Stomach (tissue), 8 donors: ENCODE measurements at regions not wholly inside any gene's neighbourhood (a gene's known extent, or its start where the extent isn't known, plus 50 kb on each side); places are given as distances from the start of the nearest gene placed in this dataset.

Experiments used
- DNase-seq, 2 donors: peaks; one replicate each; pipeline versions ENCODE4 v3.0.0 to v3.0.0-alpha.2; 2013 to 2019
- H3K27ac ChIP-seq, 5 donors: fragments of 200-600 bp in 4 of 5; sonication (generic) in 4 of 5; one replicate each; pipeline ENCODE4 v1.5.1; 2013 to 2019; ENCODE audit warnings: mild to moderate bottlenecking in 1 of 5, moderate library complexity in 1 of 5
- H3K27me3 ChIP-seq, 3 donors: fragments of 200-600 bp; sonication (generic); one replicate each; pipeline ENCODE4 v1.5.1; 2017 to 2019; ENCODE audit warnings: mixed run types in 1 of 3
- H3K36me3 ChIP-seq, 4 donors: fragments of 200-600 bp; sonication (generic); 1 replicate in 3 of 4; 2 replicates in 1 of 4; pipeline ENCODE4 v1.5.1; 2016 to 2019
- H3K4me1 ChIP-seq, 4 donors: fragments of 200-600 bp; sonication (generic); one replicate each; pipeline ENCODE4 v1.5.1; 2016 to 2019
- H3K4me3 ChIP-seq, 4 donors: fragments of 200-600 bp; sonication (generic) in 3 of 4; one replicate each; pipeline ENCODE4 v1.5.1; 2016 to 2019; ENCODE audit warnings: mild to moderate bottlenecking in 1 of 4
- H3K9me3 ChIP-seq, 4 donors: fragments of 200-600 bp; sonication (generic); one replicate each; pipeline ENCODE4 v1.5.1; 2016 to 2019
- EP300 ChIP-seq: sonication (generic); formaldehyde crosslinking; IDR thresholded peaks from one replicate; pipeline ENCODE4 v1.6.1; 2017; ENCODE audit warnings: antibody characterized with exemption
- POLR2A ChIP-seq, 4 donors: fragments of 450-650 bp; IDR thresholded peaks; one replicate each; pipeline ENCODE4 v1.6.1; 2016; ENCODE audit warnings: antibody characterized with exemption in 4 of 4, control low read depth in 2 of 4, mild to moderate bottlenecking in 1 of 4, moderate library complexity in 1 of 4
- POLR2AphosphoS5 ChIP-seq, 3 donors: sonication (generic); formaldehyde crosslinking; IDR thresholded peaks; one replicate each; pipeline ENCODE4 v1.6.1; 2016; ENCODE audit warnings: antibody characterized with exemption in 3 of 3
- WGBS, 5 donors: extraction: QIAGEN DNeasy Blood & Tissue Kit in 3 of 5; methylation state at CpG; one replicate each; pipeline versions ENCODE4 v1.1.5 to v1.1.7; 2013 to 2018; 5-methylcytosine and 5-hydroxymethylcytosine counted together
- intact Hi-C: fragments of 100-400 bp; cut with DNase I; formaldehyde crosslinking; loops from one replicate; pipeline ENCODE4 v1.15.1; 2023; ENCODE audit warnings: low total_unique reads
- TF ChIP-seq, protein P1 (sequence below), 7 experiments: fragments of 450-650 bp in 4 of 7; fragments of 200-600 bp in 3 of 7; sonication (generic) in 3 of 7; IDR thresholded peaks; one replicate each; pipeline ENCODE4 v1.5.1; 2016 to 2019; ENCODE audit warnings: antibody characterized with exemption in 7 of 7, control low read depth in 2 of 7, mild to moderate bottlenecking in 1 of 7
- donor health status: healthy with polysubstance abuse.
- donor health status: Bipolar disorder and iron deficiency.
- donor health status: healthy.

DNA sequence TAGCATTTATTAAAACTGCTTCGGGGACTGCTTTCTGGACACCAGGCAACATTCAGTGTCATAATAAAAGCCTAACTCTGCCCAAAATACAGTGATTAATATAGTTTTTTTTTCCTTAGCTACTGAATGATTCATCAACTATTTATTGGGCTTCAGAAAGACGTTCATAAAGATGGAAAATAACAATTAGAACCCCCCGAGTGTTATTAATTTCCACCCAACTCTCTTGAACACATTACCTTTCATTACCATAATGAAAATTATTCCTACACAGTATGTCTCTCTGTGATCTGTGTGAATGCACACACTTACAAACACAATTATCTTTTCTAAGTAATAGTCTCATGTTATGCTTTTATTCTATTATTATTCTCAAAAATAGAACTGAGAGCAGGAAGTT is 473.0 kb downstream of the ADAMTS20 start:
- no peaks in the 10 kb centered on the region for H3K4me1 ChIP-seq
- H3K9me3 ChIP-seq = no peaks in the 10 kb centered on the region
- no peak overlapping the region for H3K4me3 ChIP-seq
- TF ChIP-seq POLR2AphosphoS5 (IDR thresholded peaks at IDR 0.05) (no peak), POLR2A (IDR thresholded peaks at IDR 0.05) (no peak), EP300 (no peak)
- TF ChIP-seq, protein P1, sequence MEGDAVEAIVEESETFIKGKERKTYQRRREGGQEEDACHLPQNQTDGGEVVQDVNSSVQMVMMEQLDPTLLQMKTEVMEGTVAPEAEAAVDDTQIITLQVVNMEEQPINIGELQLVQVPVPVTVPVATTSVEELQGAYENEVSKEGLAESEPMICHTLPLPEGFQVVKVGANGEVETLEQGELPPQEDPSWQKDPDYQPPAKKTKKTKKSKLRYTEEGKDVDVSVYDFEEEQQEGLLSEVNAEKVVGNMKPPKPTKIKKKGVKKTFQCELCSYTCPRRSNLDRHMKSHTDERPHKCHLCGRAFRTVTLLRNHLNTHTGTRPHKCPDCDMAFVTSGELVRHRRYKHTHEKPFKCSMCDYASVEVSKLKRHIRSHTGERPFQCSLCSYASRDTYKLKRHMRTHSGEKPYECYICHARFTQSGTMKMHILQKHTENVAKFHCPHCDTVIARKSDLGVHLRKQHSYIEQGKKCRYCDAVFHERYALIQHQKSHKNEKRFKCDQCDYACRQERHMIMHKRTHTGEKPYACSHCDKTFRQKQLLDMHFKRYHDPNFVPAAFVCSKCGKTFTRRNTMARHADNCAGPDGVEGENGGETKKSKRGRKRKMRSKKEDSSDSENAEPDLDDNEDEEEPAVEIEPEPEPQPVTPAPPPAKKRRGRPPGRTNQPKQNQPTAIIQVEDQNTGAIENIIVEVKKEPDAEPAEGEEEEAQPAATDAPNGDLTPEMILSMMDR (IDR thresholded peaks at IDR 0.05) = no peak
- H3K27me3 ChIP-seq = no peaks in the 10 kb centered on the region
- WGBS, 5 donors = 57 to 74% (median 64%) methylated on average over 3 of the region's 3 CpGs
- DNase-seq = no peak
- intact Hi-C loops = no loop called here
- no peaks in the 10 kb centered on the region for H3K36me3 ChIP-seq
- H3K27ac ChIP-seq = no peak overlapping the region

DNA sequence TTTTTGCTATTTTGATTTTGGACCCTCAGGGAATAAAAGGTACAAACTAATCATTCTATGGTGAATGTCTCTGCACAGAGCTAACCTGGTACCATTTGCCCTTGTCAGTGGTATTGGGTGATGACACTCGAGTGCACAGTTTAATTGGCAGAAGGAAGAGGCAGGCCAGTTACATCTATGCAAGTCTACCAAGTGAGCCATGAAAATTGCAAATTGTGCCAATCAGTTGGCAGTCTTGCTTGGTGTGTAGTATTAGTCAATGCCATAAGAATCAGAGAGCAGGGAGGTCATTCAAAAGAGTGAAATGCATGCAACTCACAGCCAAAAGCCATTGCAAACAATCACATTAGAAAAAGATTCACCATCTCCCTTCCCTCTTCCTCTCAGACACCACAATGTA is 479.6 kb downstream of the ADAMTS20 start:
- no peaks in the 10 kb centered on the region for H3K27me3 ChIP-seq
- no peaks in the 10 kb centered on the region for H3K36me3 ChIP-seq
- no peak for TF ChIP-seq POLR2A (IDR thresholded peaks at IDR 0.05)
- TF ChIP-seq EP300 = no peak
- TF ChIP-seq POLR2AphosphoS5 (IDR thresholded peaks at IDR 0.05) = no peak
- TF ChIP-seq, protein P1 (IDR thresholded peaks at IDR 0.05) = no peak
- DNase-seq = no peak
- H3K4me3 ChIP-seq = no peak overlapping the region
- no peaks in the 10 kb centered on the region for H3K9me3 ChIP-seq
- no peaks in the 10 kb centered on the region for H3K4me1 ChIP-seq
- WGBS, 5 donors = 89 to 96% (median 92%) methylated on average over 1 of the region's 1 CpG
- intact Hi-C loops = no loop called here
- H3K27ac ChIP-seq = no peak overlapping the region

DNA sequence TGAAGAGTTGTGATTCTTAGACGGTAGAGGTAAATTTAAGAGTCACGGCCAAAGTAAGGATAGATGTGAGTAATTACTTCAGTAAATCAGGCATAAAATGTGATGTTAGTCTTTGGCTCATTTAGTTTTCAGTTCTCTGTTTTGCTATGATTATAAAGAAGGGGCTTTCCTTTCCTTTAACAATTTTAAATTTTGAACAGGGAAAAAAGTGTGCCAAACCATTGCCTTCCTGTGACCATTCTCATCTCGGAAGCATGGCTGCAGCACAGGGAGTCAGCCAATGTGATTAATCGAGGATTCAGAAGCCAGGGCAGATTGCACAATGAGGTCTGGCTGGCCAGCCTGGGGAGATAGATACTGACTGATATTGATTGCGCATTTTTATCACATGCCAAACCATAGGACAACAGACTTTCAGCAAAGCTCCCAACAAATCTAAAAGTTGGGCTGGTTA is 480.2 kb upstream of the PRICKLE1 start:
- TF ChIP-seq POLR2AphosphoS5 (IDR thresholded peaks at IDR 0.05) = no peak
- no peak for TF ChIP-seq POLR2A (IDR thresholded peaks at IDR 0.05)
- TF ChIP-seq, protein P1 (IDR thresholded peaks at IDR 0.05) = no peak
- TF ChIP-seq EP300 = no peak
- Histone ChIP-seq H3K27me3 (no peaks in the 10 kb centered on the region), H3K9me3 (no peaks in the 10 kb centered on the region), H3K36me3 (no peaks in the 10 kb centered on the region), H3K27ac (no peak overlapping the region), H3K4me1 (no peaks in the 10 kb centered on the region), H3K4me3 (no peak overlapping the region)
- 62 to 69% (median 65%) methylated on average over 5 of the region's 5 CpGs for WGBS, 5 donors
- intact Hi-C loops = no loop called here
- DNase-seq = peak in 1 of 2 donors; percentile 15

DNA sequence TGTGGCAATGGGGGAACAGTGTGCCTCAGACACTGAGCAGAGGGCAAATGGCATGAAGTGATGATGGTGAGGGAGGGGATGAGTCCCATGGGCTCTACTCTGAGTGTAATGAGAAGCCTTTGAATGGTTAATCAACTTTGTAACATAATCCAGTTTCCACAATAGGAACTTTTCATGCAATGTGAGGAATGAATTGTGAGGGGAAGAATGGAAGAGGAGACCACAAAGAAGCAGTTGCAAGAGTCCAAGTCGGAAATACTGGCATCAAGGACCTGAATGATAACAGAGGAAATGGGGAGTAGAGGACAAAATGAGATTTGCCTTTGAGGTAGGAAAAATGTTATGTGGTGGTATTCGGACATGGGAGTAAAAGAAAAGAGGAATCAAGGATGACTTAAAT is 476.9 kb upstream of the PRICKLE1 start:
- intact Hi-C loops = no loop called here
- DNase-seq = no peak
- H3K27ac ChIP-seq = no peak overlapping the region
- no peaks in the 10 kb centered on the region for H3K9me3 ChIP-seq
- 77 to 92% (median 82%) methylated on average over 2 of the region's 2 CpGs for WGBS, 5 donors
- H3K4me3 ChIP-seq = no peak overlapping the region
- no peaks in the 10 kb centered on the region for H3K4me1 ChIP-seq
- no peaks in the 10 kb centered on the region for H3K27me3 ChIP-seq
- no peaks in the 10 kb centered on the region for H3K36me3 ChIP-seq
- TF ChIP-seq, protein P1 (IDR thresholded peaks at IDR 0.05) = no peak
- no peak for TF ChIP-seq EP300
- TF ChIP-seq POLR2A (IDR thresholded peaks at IDR 0.05) = no peak
